Tibial nerve (tissue), 3 donors: ENCODE measurements at regions not wholly inside any gene's neighbourhood (a gene's known extent, or its start where the extent isn't known, plus 50 kb on each side); places are given as distances from the start of the nearest gene placed in this dataset.

Experiments
- POLR2A ChIP-seq, 2 donors: fragments of 450-650 bp; IDR thresholded peaks; one replicate each; pipeline ENCODE4 v1.6.1; 2017; ENCODE audit warnings: antibody characterized with exemption in 2 of 2, mild to moderate bottlenecking in 2 of 2, moderate library complexity in 2 of 2
- TF ChIP-seq, protein P1 (sequence below), 5 experiments: fragments of 200-600 bp in 3 of 5; fragments of 450-650 bp in 2 of 5; sonication (generic) in 3 of 5; IDR thresholded peaks; one replicate each; pipeline ENCODE4 v1.5.1; 2016 to 2019; ENCODE audit warnings: antibody characterized with exemption in 5 of 5, mild to moderate bottlenecking in 3 of 5, moderate library complexity in 2 of 5

DNA sequence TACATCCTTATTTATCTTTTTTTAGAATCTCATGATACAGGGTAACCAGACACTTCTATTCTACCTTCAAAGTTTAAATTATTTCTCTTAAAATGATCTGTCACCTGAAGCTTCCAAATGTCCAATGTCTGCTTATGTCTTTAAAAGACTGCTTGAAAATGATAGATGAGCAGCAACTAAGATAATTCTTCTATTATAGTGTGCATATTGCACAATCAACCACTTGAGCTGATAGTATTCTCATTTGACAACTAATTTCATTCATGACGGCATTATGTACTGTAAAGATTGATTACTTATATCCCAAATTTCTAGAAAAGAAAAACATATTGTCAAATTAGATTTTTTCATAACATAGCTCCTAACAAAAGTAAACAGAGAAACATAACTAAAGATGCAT is 1478.2 kb upstream of the MIR17HG start:
- no peak for TF ChIP-seq POLR2A (IDR thresholded peaks at IDR 0.05)
- TF ChIP-seq, protein P1, sequence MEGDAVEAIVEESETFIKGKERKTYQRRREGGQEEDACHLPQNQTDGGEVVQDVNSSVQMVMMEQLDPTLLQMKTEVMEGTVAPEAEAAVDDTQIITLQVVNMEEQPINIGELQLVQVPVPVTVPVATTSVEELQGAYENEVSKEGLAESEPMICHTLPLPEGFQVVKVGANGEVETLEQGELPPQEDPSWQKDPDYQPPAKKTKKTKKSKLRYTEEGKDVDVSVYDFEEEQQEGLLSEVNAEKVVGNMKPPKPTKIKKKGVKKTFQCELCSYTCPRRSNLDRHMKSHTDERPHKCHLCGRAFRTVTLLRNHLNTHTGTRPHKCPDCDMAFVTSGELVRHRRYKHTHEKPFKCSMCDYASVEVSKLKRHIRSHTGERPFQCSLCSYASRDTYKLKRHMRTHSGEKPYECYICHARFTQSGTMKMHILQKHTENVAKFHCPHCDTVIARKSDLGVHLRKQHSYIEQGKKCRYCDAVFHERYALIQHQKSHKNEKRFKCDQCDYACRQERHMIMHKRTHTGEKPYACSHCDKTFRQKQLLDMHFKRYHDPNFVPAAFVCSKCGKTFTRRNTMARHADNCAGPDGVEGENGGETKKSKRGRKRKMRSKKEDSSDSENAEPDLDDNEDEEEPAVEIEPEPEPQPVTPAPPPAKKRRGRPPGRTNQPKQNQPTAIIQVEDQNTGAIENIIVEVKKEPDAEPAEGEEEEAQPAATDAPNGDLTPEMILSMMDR (IDR thresholded peaks at IDR 0.05): no peak
